ENCODE measurements at regions not wholly inside any gene's neighbourhood (a gene's known extent, or its start where the extent isn't known, plus 50 kb on each side); places are given as distances from the start of the nearest gene placed in this dataset.

DNA sequence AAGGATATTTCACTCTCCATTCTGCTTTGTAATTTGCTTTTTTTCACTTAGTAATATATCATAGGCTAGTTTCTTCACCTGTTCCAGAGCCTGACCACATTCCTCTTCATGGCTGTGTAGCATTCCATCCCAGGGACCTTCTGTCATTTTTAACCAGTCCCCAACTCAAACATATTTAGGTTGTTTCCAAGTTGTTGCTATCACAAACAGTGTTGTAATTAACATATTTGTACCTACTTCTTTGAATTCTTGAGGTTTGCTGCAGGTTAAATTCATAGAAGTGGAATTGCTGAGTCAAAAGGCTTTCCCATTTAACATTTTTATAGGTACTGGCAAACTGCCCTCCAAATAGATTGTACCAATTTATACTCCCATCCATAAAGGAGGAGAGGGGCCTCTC, 65.1 kb upstream of the MED9 start:
- no peak for TF ChIP-seq POLR2A (IDR thresholded peaks at IDR 0.05)
- TF ChIP-seq, protein P1, sequence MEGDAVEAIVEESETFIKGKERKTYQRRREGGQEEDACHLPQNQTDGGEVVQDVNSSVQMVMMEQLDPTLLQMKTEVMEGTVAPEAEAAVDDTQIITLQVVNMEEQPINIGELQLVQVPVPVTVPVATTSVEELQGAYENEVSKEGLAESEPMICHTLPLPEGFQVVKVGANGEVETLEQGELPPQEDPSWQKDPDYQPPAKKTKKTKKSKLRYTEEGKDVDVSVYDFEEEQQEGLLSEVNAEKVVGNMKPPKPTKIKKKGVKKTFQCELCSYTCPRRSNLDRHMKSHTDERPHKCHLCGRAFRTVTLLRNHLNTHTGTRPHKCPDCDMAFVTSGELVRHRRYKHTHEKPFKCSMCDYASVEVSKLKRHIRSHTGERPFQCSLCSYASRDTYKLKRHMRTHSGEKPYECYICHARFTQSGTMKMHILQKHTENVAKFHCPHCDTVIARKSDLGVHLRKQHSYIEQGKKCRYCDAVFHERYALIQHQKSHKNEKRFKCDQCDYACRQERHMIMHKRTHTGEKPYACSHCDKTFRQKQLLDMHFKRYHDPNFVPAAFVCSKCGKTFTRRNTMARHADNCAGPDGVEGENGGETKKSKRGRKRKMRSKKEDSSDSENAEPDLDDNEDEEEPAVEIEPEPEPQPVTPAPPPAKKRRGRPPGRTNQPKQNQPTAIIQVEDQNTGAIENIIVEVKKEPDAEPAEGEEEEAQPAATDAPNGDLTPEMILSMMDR (IDR thresholded peaks at IDR 0.05) = no peak
- peaks cover 0 to 30% (median 3%) of the 10 kb centered on the region in 4 donors for H3K4me1 ChIP-seq
- no peaks in the 10 kb centered on the region for H3K27me3 ChIP-seq
- no peaks in the 10 kb centered on the region for H3K9me3 ChIP-seq
- DNase-seq (no peak), ATAC-seq (no peak)
- intact Hi-C loops (cut with DNase I) = no loop called here
- H3K4me3 ChIP-seq = no peak overlapping the region
- H3K36me3 ChIP-seq = no peaks in the 10 kb centered on the region
- H3K27ac ChIP-seq = no peak overlapping the region

DNA sequence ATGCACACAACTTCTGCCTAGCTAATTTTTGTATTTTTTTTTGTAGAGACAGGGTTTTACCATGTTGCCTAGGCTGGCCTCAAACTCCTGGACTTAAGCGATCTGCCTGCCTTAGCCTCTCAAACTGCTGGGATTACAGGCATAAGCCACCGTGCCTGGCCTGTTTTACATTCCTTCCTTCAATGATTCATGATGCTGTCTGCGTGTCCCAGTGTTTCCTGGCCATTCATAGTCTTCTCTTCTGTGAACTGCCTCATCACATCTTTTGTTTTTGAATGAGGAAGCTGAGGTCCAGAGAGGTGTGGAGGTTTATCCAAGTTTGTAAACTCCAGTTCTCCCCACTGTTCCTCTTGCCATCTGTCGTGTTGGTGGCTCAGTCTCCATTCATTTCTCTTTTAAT, 64.5 kb upstream of the MED9 start:
- H3K4me1 ChIP-seq = peaks cover 0 to 31% (median 6%) of the 10 kb centered on the region in 4 donors
- H3K27me3 ChIP-seq = no peaks in the 10 kb centered on the region
- no peak overlapping the region for H3K27ac ChIP-seq
- H3K4me3 ChIP-seq = no peak overlapping the region
- ATAC-seq (no peak), DNase-seq (no peak)
- no peaks in the 10 kb centered on the region for H3K9me3 ChIP-seq
- TF ChIP-seq POLR2A (IDR thresholded peaks at IDR 0.05) = no peak
- TF ChIP-seq, protein P1 (IDR thresholded peaks at IDR 0.05) = no peak
- no peaks in the 10 kb centered on the region for H3K36me3 ChIP-seq
- intact Hi-C loops (cut with DNase I) = no loop called here
- WGBS (ENCODE audit: insufficient coverage, low coverage, low lambda C conversion rate, missing lambda C conversion rate) = 58% methylated on average over 2 of the region's 4 CpGs

- Histone ChIP-seq H3K9me3 (no peaks in the 10 kb centered on the region), H3K4me1 (peaks cover 0 to 29% (median 11%) of the 10 kb centered on the region in 4 donors), H3K27me3 (no peaks in the 10 kb centered on the region), H3K27ac (no peak overlapping the region), H3K4me3 (no peak overlapping the region), H3K36me3 (no peaks in the 10 kb centered on the region)
- no peak for TF ChIP-seq POLR2A (IDR thresholded peaks at IDR 0.05)
- TF ChIP-seq, protein P1 (IDR thresholded peaks at IDR 0.05) = no peak
- DNase-seq = no peak
- intact Hi-C loops (cut with DNase I) = no loop called here
- WGBS (ENCODE audit: insufficient coverage, low coverage, low lambda C conversion rate, missing lambda C conversion rate) = 98% methylated on average over 5 of the region's 6 CpGs
- ATAC-seq = no peak
These were observed 63.5 kb upstream of the MED9 start for GRCh38 chr17:17413215-17413792.

- Histone ChIP-seq H3K4me1 (peaks cover 0 to 29% (median 12%) of the 10 kb centered on the region in 4 donors), H3K27ac (no peak overlapping the region), H3K9me3 (no peaks in the 10 kb centered on the region), H3K4me3 (no peak overlapping the region), H3K36me3 (no peaks in the 10 kb centered on the region), H3K27me3 (no peaks in the 10 kb centered on the region)
- intact Hi-C loops (cut with DNase I) = no loop called here
- no peak for DNase-seq
- WGBS (ENCODE audit: insufficient coverage, low coverage, low lambda C conversion rate, missing lambda C conversion rate) = 69% methylated on average over 7 of the region's 7 CpGs
- TF ChIP-seq, protein P1 (IDR thresholded peaks at IDR 0.05) = no peak
- TF ChIP-seq POLR2A (IDR thresholded peaks at IDR 0.05) = no peak
- ATAC-seq = no peak
These were observed 63.0 kb upstream of the MED9 start for GRCh38 chr17:17413821-17414220.

- Histone ChIP-seq H3K4me1 (peaks cover 0 to 31% (median 12%) of the 10 kb centered on the region in 4 donors), H3K27ac (no peak overlapping the region), H3K27me3 (no peaks in the 10 kb centered on the region), H3K4me3 (no peak overlapping the region), H3K36me3 (no peaks in the 10 kb centered on the region), H3K9me3 (no peaks in the 10 kb centered on the region)
- WGBS (ENCODE audit: insufficient coverage, low coverage, low lambda C conversion rate, missing lambda C conversion rate) = 69% methylated on average over 9 of the region's 13 CpGs
- ATAC-seq = no peak
- no peak for DNase-seq
- TF ChIP-seq POLR2A (IDR thresholded peaks at IDR 0.05) = no peak
- TF ChIP-seq, protein P1 (IDR thresholded peaks at IDR 0.05) = no peak
- intact Hi-C loops (cut with DNase I) = no loop called here
These were observed 62.4 kb upstream of the MED9 start for GRCh38 chr17:17414341-17414805.
